GM10266 (cell line): ENCODE measurements at regions not wholly inside any gene's neighbourhood (a gene's known extent, or its start where the extent isn't known, plus 50 kb on each side); places are given as distances from the start of the nearest gene placed in this dataset.

Experiments used
- DNase-seq: peaks from one replicate; pipeline ENCODE4 v3.0.0; 2012; ENCODE audit errors: extremely low spot score
- CTCF ChIP-seq: IDR thresholded peaks from 2 replicates; pipeline ENCODE4 v1.5.1; 2012; ENCODE audit warnings: mild to moderate bottlenecking, low read depth; ENCODE audit not compliant: control insufficient read depth, insufficient read depth; ENCODE audit errors: missing control alignments

GRCh38 chr2:7849027-7849426 is 832.8 kb upstream of the ID2 start:
- no peak for DNase-seq
- no peak for TF ChIP-seq CTCF

GRCh38 chr2:7849531-7849930 is 832.3 kb upstream of the ID2 start:
- TF ChIP-seq CTCF: no peak

GRCh38 chr2:7852546-7852945 is 829.3 kb upstream of the ID2 start:
- no peak for TF ChIP-seq CTCF
- no peak for DNase-seq

More at GRCh38 chr2:7849531-7849930, 832.3 kb upstream of the ID2 start:
- no peak for DNase-seq

- no peak for DNase-seq
- TF ChIP-seq CTCF: no peak
These were observed 824.0 kb upstream of the ID2 start for GRCh38 chr2:7857904-7858303.

GRCh38 chr2:7858624-7859023 is 823.2 kb upstream of the ID2 start:
- no peak for TF ChIP-seq CTCF
- no peak for DNase-seq

GRCh38 chr2:7860693-7861092 is 821.2 kb upstream of the ID2 start:
- no peak for TF ChIP-seq CTCF
- no peak for DNase-seq

GRCh38 chr2:7861910-7862702 is 819.8 kb upstream of the ID2 start:
- no peak for TF ChIP-seq CTCF

More at GRCh38 chr2:7861910-7862702, 819.8 kb upstream of the ID2 start:
- no peak for DNase-seq
